Trophoblast cell (in vitro differentiated cells and primary cell): ENCODE measurements at regions not wholly inside any gene's neighbourhood (a gene's known extent, or its start where the extent isn't known, plus 50 kb on each side); places are given as distances from the start of the nearest gene placed in this dataset.

ENCODE experiments used
- DNase-seq, 2 donors: peaks; one replicate each; pipeline ENCODE4 v3.0.0-alpha.2; 2016
- H2AFZ ChIP-seq: 2 replicates; pipeline ENCODE4 v1.6.1; 2013; ENCODE audit warnings: low read length, moderate library complexity, mild to moderate bottlenecking; ENCODE audit not compliant: insufficient read depth, poor library complexity
- H2AK5ac ChIP-seq: 2 replicates; pipeline ENCODE4 v1.6.1; 2013; ENCODE audit warnings: mild to moderate bottlenecking, low read length
- H2BK120ac ChIP-seq: 2 replicates; pipeline ENCODE4 v1.6.1; 2013; ENCODE audit warnings: low read length, mild to moderate bottlenecking, moderate library complexity; ENCODE audit not compliant: insufficient read depth, poor library complexity
- H2BK12ac ChIP-seq: 2 replicates; pipeline ENCODE4 v1.6.1; 2013; ENCODE audit warnings: mild to moderate bottlenecking, low read length, moderate library complexity
- H2BK5ac ChIP-seq: 2 replicates; pipeline ENCODE4 v1.6.1; 2013; ENCODE audit warnings: low read length, low read depth, moderate library complexity, mild to moderate bottlenecking; ENCODE audit not compliant: poor library complexity
- H3K14ac ChIP-seq: 2 replicates; pipeline ENCODE4 v1.6.1; 2013; ENCODE audit warnings: mild to moderate bottlenecking, low read length
- H3K18ac ChIP-seq: 2 replicates; pipeline ENCODE4 v1.6.1; 2013; ENCODE audit warnings: mild to moderate bottlenecking, low read length
- H3K23ac ChIP-seq: 2 replicates; pipeline ENCODE4 v1.6.1; 2013; ENCODE audit warnings: low read length
- H3K27ac ChIP-seq: 2 replicates; pipeline ENCODE4 v1.5.1; 2013; ENCODE audit warnings: low read depth, mild to moderate bottlenecking, inconsistent platforms, low read length, moderate library complexity
- H3K27me3 ChIP-seq: 2 replicates; pipeline ENCODE4 v1.6.1; 2013; ENCODE audit warnings: inconsistent platforms, mild to moderate bottlenecking, low read length, moderate library complexity; ENCODE audit not compliant: insufficient read depth
- H3K36me3 ChIP-seq, 2 experiments: 1 replicate in 1 of 2; 2 replicates in 1 of 2; pipeline ENCODE4 v1.6.1; 2013; ENCODE audit warnings: low read length in 2 of 2, mild to moderate bottlenecking in 2 of 2, moderate library complexity in 1 of 2; ENCODE audit not compliant: insufficient read depth in 2 of 2, control insufficient read depth in 1 of 2
- H3K4ac ChIP-seq: 2 replicates; pipeline ENCODE4 v1.6.1; 2013; ENCODE audit warnings: low read depth, mild to moderate bottlenecking, low read length, moderate library complexity
- H3K4me1 ChIP-seq, 2 experiments: 1 replicate in 1 of 2; 2 replicates in 1 of 2; pipeline ENCODE4 v1.6.1; 2013; ENCODE audit warnings: low read length in 2 of 2, mild to moderate bottlenecking in 2 of 2, moderate library complexity in 1 of 2; ENCODE audit not compliant: insufficient read depth in 2 of 2, control insufficient read depth in 1 of 2
- H3K4me2 ChIP-seq: 2 replicates; pipeline ENCODE4 v1.6.1; 2013; ENCODE audit warnings: inconsistent platforms, mild to moderate bottlenecking, low read length, moderate library complexity
- H3K4me3 ChIP-seq: 2 replicates; pipeline ENCODE4 v1.5.1; 2013; ENCODE audit warnings: mild to moderate bottlenecking, low read depth, low read length, inconsistent platforms
- H3K79me1 ChIP-seq: one replicate; pipeline ENCODE4 v1.6.1; 2013; ENCODE audit warnings: low read length
- H3K79me2 ChIP-seq: 2 replicates; pipeline ENCODE4 v1.6.1; 2013; ENCODE audit warnings: low read length, mild to moderate bottlenecking; ENCODE audit not compliant: control insufficient read depth, insufficient read depth, poor library complexity
- H3K9ac ChIP-seq: 2 replicates; pipeline ENCODE4 v1.6.1; 2013; ENCODE audit warnings: mild to moderate bottlenecking, low read length
- H3K9me3 ChIP-seq: 2 replicates; pipeline ENCODE4 v1.6.1; 2013; ENCODE audit warnings: low read depth, mild to moderate bottlenecking, control low read depth, inconsistent platforms, low read length; ENCODE audit not compliant: insufficient read depth
- H4K12ac ChIP-seq: 2 replicates; pipeline ENCODE4 v1.6.1; 2013; ENCODE audit warnings: low read depth, mild to moderate bottlenecking, low read length, moderate library complexity
- H4K8ac ChIP-seq: 2 replicates; pipeline ENCODE4 v1.6.1; 2013; ENCODE audit warnings: low read depth, mild to moderate bottlenecking, low read length, moderate library complexity
- H4K91ac ChIP-seq: one replicate; pipeline ENCODE4 v1.6.1; 2013; ENCODE audit warnings: low read depth, mild to moderate bottlenecking, low read length, moderate library complexity
- whole genome bisulfite sequencing: extraction: QIAGEN DNeasy Blood & Tissue Kit; methylation state at CpG from one replicate; pipeline ENCODE4 v1.1.7; 2013; ENCODE audit warnings: missing lambda C conversion rate; ENCODE audit not compliant: insufficient read length, insufficient coverage; ENCODE audit errors: extremely low coverage; 5-methylcytosine and 5-hydroxymethylcytosine counted together

GRCh38 chr3:28780480-28780879, 431.9 kb upstream of the AZI2 start:
- H3K9ac ChIP-seq: no peak overlapping the region
- H2AFZ ChIP-seq: no peak overlapping the region
- H4K8ac ChIP-seq: no peak overlapping the region
- no peaks in the 10 kb centered on the region for H3K4me1 ChIP-seq
- no peak overlapping the region for H4K12ac ChIP-seq
- H4K91ac ChIP-seq: no peak overlapping the region
- H3K79me1 ChIP-seq: no peaks in the 10 kb centered on the region
- no CpG with 5 or more reads among the region's 3 CpGs for WGBS
- no peaks in the 10 kb centered on the region for H3K79me2 ChIP-seq
- H3K27ac ChIP-seq: no peak overlapping the region
- no peak overlapping the region for H3K18ac ChIP-seq
- H3K4me3 ChIP-seq: no peak overlapping the region
- no peak overlapping the region for H2BK12ac ChIP-seq
- DNase-seq: no peak
- no peaks in the 10 kb centered on the region for H3K36me3 ChIP-seq
- H3K14ac ChIP-seq: no peak overlapping the region
- H2AK5ac ChIP-seq: no peak overlapping the region
- no peak overlapping the region for H3K4me2 ChIP-seq
- no peaks in the 10 kb centered on the region for H3K9me3 ChIP-seq
- no peak overlapping the region for H2BK120ac ChIP-seq
- no peaks in the 10 kb centered on the region for H3K27me3 ChIP-seq
- no peak overlapping the region for H3K23ac ChIP-seq
- H3K4ac ChIP-seq: no peak overlapping the region
- no peak overlapping the region for H2BK5ac ChIP-seq

- no peak overlapping the region for H2AK5ac ChIP-seq
- H3K4me1 ChIP-seq: no peaks in the 10 kb centered on the region
- no peak overlapping the region for H3K9ac ChIP-seq
- no peak overlapping the region for H2BK120ac ChIP-seq
- DNase-seq: no peak
- H2BK12ac ChIP-seq: no peak overlapping the region
- H4K8ac ChIP-seq: no peak overlapping the region
- no peak overlapping the region for H3K14ac ChIP-seq
- no peaks in the 10 kb centered on the region for H3K27me3 ChIP-seq
- H3K4ac ChIP-seq: no peak overlapping the region
- no peaks in the 10 kb centered on the region for H3K79me2 ChIP-seq
- H3K36me3 ChIP-seq: no peaks in the 10 kb centered on the region
- no peak overlapping the region for H3K18ac ChIP-seq
- H3K4me2 ChIP-seq: no peak overlapping the region
- no peak overlapping the region for H4K12ac ChIP-seq
- no peaks in the 10 kb centered on the region for H3K9me3 ChIP-seq
- no peak overlapping the region for H3K4me3 ChIP-seq
- H3K79me1 ChIP-seq: no peaks in the 10 kb centered on the region
- no peak overlapping the region for H3K23ac ChIP-seq
- no peak overlapping the region for H3K27ac ChIP-seq
- no peak overlapping the region for H2AFZ ChIP-seq
- H2BK5ac ChIP-seq: no peak overlapping the region
- H4K91ac ChIP-seq: no peak overlapping the region
Measured at GRCh38 chr3:28781053-28781452, 432.4 kb upstream of the AZI2 start.

GRCh38 chr3:28786446-28786845, 437.8 kb upstream of the AZI2 start:
- H2AFZ ChIP-seq: no peak overlapping the region
- no peak overlapping the region for H4K8ac ChIP-seq
- H3K9me3 ChIP-seq: no peaks in the 10 kb centered on the region
- H3K14ac ChIP-seq: no peak overlapping the region
- no peak overlapping the region for H3K9ac ChIP-seq
- H3K4me2 ChIP-seq: no peak overlapping the region
- H3K79me1 ChIP-seq: no peaks in the 10 kb centered on the region
- H2BK12ac ChIP-seq: no peak overlapping the region
- H3K23ac ChIP-seq: no peak overlapping the region
- DNase-seq: no peak
- WGBS: no CpG with 5 or more reads among the region's 3 CpGs
- H2BK120ac ChIP-seq: no peak overlapping the region
- H3K18ac ChIP-seq: no peak overlapping the region
- no peak overlapping the region for H2AK5ac ChIP-seq
- no peak overlapping the region for H4K91ac ChIP-seq
- no peaks in the 10 kb centered on the region for H3K36me3 ChIP-seq
- no peaks in the 10 kb centered on the region for H3K27me3 ChIP-seq
- no peaks in the 10 kb centered on the region for H3K79me2 ChIP-seq
- no peak overlapping the region for H3K27ac ChIP-seq
- H3K4me3 ChIP-seq: no peak overlapping the region
- no peak overlapping the region for H3K4ac ChIP-seq
- no peaks in the 10 kb centered on the region for H3K4me1 ChIP-seq
- no peak overlapping the region for H2BK5ac ChIP-seq
- H4K12ac ChIP-seq: no peak overlapping the region

- Histone ChIP-seq H2AK5ac (no peak overlapping the region), H3K27ac (no peak overlapping the region), H3K4ac (no peak overlapping the region), H3K27me3 (no peaks in the 10 kb centered on the region), H3K4me2 (no peak overlapping the region), H4K91ac (no peak overlapping the region), H3K14ac (no peak overlapping the region), H3K36me3 (no peaks in the 10 kb centered on the region), H3K9ac (no peak overlapping the region), H3K79me2 (no peaks in the 10 kb centered on the region), H3K4me3 (no peak overlapping the region), H2BK12ac (no peak overlapping the region), H2AFZ (no peak overlapping the region), H3K79me1 (no peaks in the 10 kb centered on the region), H4K12ac (no peak overlapping the region), H3K18ac (no peak overlapping the region), H3K4me1 (no peaks in the 10 kb centered on the region), H2BK5ac (no peak overlapping the region), H2BK120ac (no peak overlapping the region), H3K23ac (no peak overlapping the region), H3K9me3 (no peaks in the 10 kb centered on the region), H4K8ac (no peak overlapping the region)
- DNase-seq: no peak
- WGBS: no CpG with 5 or more reads among the region's 1 CpG
Measured at GRCh38 chr3:28788571-28788970, 439.9 kb upstream of the AZI2 start.
